ENCODE measurements at regions not wholly inside any gene's neighbourhood (a gene's known extent, or its start where the extent isn't known, plus 50 kb on each side); places are given as distances from the start of the nearest gene placed in this dataset.

- ATAC-seq, result no peak
- Histone ChIP-seq H3K4me1 (no peaks in the 10 kb centered on the region), H3K27ac (no peak overlapping the region), H3K36me3 (no peaks in the 10 kb centered on the region), H3K4me3 (no peak overlapping the region), H3K9me3 (peaks cover 0 to 5% (median 0%) of the 10 kb centered on the region in 12 donors), H3K27me3 (no peaks in the 10 kb centered on the region)
- no peak for DNase-seq
- TF ChIP-seq POLR2A (IDR thresholded peaks at IDR 0.05) (no peak), CTCF (IDR thresholded peaks at IDR 0.05) (no peak)
- intact Hi-C loops (cut with DNase I), result no loop called here
Measured at GRCh38 chr7:118846977-118847376, 622.5 kb downstream of the ANKRD7 start.

- WGBS, 4 donors, result 29 to 36% (median 34%) methylated on average over 3 of the region's 3 CpGs
- Histone ChIP-seq H3K9me3 (peaks cover 0 to 7% (median 0%) of the 10 kb centered on the region in 12 donors), H3K36me3 (no peaks in the 10 kb centered on the region), H3K27ac (no peak overlapping the region), H3K4me3 (no peak overlapping the region), H3K27me3 (no peaks in the 10 kb centered on the region), H3K4me1 (no peaks in the 10 kb centered on the region)
- no peak for TF ChIP-seq POLR2A (IDR thresholded peaks at IDR 0.05)
- no peak for TF ChIP-seq CTCF (IDR thresholded peaks at IDR 0.05)
- ATAC-seq (no peak), DNase-seq (no peak)
- intact Hi-C loops (cut with DNase I), result loop anchor here in 1 of 10 donors (5.0 kb wide), 1 partner anchor 52 kb away; no protein-coding TSS in a partner anchor
Measured at GRCh38 chr7:118855290-118855689, 630.8 kb downstream of the ANKRD7 start.

GRCh38 chr7:118858651-118859149 is 634.2 kb downstream of the ANKRD7 start:
- no peak for TF ChIP-seq CTCF (IDR thresholded peaks at IDR 0.05)
- TF ChIP-seq POLR2A (IDR thresholded peaks at IDR 0.05), result no peak
- H3K27ac ChIP-seq, result no peak overlapping the region
- H3K9me3 ChIP-seq, result peaks cover 0 to 7% (median 0%) of the 10 kb centered on the region in 12 donors
- H3K36me3 ChIP-seq, result no peaks in the 10 kb centered on the region
- no peaks in the 10 kb centered on the region for H3K4me1 ChIP-seq
- DNase-seq (peak in 1 of 5 donors; percentile 53), ATAC-seq (peak in 1 of 4 donors; percentile 27)
- no peaks in the 10 kb centered on the region for H3K27me3 ChIP-seq
- intact Hi-C loops (cut with DNase I), result loop anchor here in 1 of 10 donors (5.0 kb wide), 1 partner anchor 49 kb away; no protein-coding TSS in a partner anchor
- H3K4me3 ChIP-seq, result no peak overlapping the region
- WGBS, 4 donors, result 87 to 92% (median 89%) methylated on average over 16 to 49 of the region's 49 CpGs

- intact Hi-C loops (cut with DNase I), result no loop called here
- DNase-seq (no peak), ATAC-seq (no peak)
- Histone ChIP-seq H3K9me3 (peaks cover 0 to 7% (median 0%) of the 10 kb centered on the region in 12 donors), H3K27me3 (no peaks in the 10 kb centered on the region), H3K4me3 (no peak overlapping the region), H3K36me3 (no peaks in the 10 kb centered on the region), H3K27ac (no peak overlapping the region), H3K4me1 (no peaks in the 10 kb centered on the region)
- 82 to 86% (median 85%) methylated on average over 2 of the region's 2 CpGs for WGBS, 4 donors
- no peak for TF ChIP-seq POLR2A (IDR thresholded peaks at IDR 0.05)
- no peak for TF ChIP-seq CTCF (IDR thresholded peaks at IDR 0.05)
Measured at GRCh38 chr7:118861581-118861980, 637.1 kb downstream of the ANKRD7 start.

Data from heart left ventricle (tissue), 16 donors.